ENCODE measurements at regions not wholly inside any gene's neighbourhood (a gene's known extent, or its start where the extent isn't known, plus 50 kb on each side); places are given as distances from the start of the nearest gene placed in this dataset.

DNA sequence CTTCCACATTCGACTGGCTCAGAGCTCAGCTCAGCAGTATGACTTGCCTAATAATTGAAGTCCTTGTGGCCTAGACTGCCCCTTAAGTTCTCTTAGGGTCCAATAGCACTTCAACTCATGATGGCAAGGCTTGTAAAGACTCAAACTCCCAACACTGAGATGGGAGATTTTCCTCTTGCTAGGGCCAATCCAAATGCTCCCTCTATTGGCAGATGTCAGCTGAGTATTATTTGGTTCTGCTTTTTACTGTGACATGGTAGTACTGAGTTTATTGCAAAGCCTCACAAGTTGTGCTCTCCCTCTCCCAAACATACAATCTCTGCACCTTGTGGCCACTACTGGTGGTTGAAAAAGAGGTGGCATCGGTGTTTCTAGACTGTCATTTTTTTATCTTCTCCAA is 164.2 kb downstream of the ALG10 start:
- no peak for DNase-seq (ENCODE audit: low read depth, low spot score)
- CTCF ChIA-PET: no interaction called here
- no TSS peak for BruUV-seq (replicated peaks)
- no peak for FAIRE-seq
- no peak overlapping the region for H3K27ac ChIP-seq (ENCODE audit: control insufficient read depth, insufficient read depth)
- H4K20me1 ChIP-seq (ENCODE audit: control insufficient read depth, insufficient read depth): no peaks in the 10 kb centered on the region
- 30% methylated on average over 2 of the region's 2 CpGs for WGBS (ENCODE audit: insufficient coverage, insufficient replicate concordance, low lambda C conversion rate, missing lambda C conversion rate)
- SMC1A ChIA-PET (ENCODE audit: uncharacterized antibody, unreplicated experiment): interaction anchor here (1.4 kb wide), 1 partner anchor 13 kb away, joined by 3 read pairs; no protein-coding TSS in a partner anchor
- no peak overlapping the region for H3K9ac ChIP-seq (ENCODE audit: control insufficient read depth, insufficient read depth, low read length)
- POLR2A ChIA-PET: no interaction called here
- no peak overlapping the region for H3K4me3 ChIP-seq
- intact Hi-C loops (cut with micrococcal nuclease; ENCODE audit: unreplicated experiment): no loop called here
- no peak overlapping the region for H2AFZ ChIP-seq (ENCODE audit: control insufficient read depth, low read depth, low read length)
- no peak overlapping the region for H3K4me2 ChIP-seq (ENCODE audit: control insufficient read depth, insufficient read depth)
- no peaks in the 10 kb centered on the region for H3K27me3 ChIP-seq (replicated peaks in 1 of 2; ENCODE audit: control insufficient read depth in 2 of 2, insufficient read depth in 2 of 2, low read length in 1 of 2)
- no peaks in the 10 kb centered on the region for H3K79me2 ChIP-seq (ENCODE audit: control insufficient read depth, insufficient read depth, low read length)
- RAD21 ChIA-PET (ENCODE audit: unreplicated experiment): no interaction called here
- no peaks in the 10 kb centered on the region for H3K36me3 ChIP-seq (ENCODE audit: control insufficient read depth in 2 of 2, insufficient read depth in 2 of 2, low read length in 1 of 2)
- H3K9me3 ChIP-seq (replicated peaks; ENCODE audit: control insufficient read depth, insufficient read depth, low read length): no peaks in the 10 kb centered on the region
- no peak for ATAC-seq
- in situ Hi-C loops (cut with MboI): loop anchor here (25.0 kb wide), 1 partner anchor 101 kb away; no protein-coding TSS in a partner anchor
- TF ChIP-seq, protein P1, sequence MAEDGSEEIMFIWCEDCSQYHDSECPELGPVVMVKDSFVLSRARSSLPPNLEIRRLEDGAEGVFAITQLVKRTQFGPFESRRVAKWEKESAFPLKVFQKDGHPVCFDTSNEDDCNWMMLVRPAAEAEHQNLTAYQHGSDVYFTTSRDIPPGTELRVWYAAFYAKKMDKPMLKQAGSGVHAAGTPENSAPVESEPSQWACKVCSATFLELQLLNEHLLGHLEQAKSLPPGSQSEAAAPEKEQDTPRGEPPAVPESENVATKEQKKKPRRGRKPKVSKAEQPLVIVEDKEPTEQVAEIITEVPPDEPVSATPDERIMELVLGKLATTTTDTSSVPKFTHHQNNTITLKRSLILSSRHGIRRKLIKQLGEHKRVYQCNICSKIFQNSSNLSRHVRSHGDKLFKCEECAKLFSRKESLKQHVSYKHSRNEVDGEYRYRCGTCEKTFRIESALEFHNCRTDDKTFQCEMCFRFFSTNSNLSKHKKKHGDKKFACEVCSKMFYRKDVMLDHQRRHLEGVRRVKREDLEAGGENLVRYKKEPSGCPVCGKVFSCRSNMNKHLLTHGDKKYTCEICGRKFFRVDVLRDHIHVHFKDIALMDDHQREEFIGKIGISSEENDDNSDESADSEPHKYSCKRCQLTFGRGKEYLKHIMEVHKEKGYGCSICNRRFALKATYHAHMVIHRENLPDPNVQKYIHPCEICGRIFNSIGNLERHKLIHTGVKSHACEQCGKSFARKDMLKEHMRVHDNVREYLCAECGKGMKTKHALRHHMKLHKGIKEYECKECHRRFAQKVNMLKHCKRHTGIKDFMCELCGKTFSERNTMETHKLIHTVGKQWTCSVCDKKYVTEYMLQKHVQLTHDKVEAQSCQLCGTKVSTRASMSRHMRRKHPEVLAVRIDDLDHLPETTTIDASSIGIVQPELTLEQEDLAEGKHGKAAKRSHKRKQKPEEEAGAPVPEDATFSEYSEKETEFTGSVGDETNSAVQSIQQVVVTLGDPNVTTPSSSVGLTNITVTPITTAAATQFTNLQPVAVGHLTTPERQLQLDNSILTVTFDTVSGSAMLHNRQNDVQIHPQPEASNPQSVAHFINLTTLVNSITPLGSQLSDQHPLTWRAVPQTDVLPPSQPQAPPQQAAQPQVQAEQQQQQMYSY (CRISPR knock-in tag; IDR thresholded peaks at IDR 0.05): no peak
- TF ChIP-seq, protein P2, sequence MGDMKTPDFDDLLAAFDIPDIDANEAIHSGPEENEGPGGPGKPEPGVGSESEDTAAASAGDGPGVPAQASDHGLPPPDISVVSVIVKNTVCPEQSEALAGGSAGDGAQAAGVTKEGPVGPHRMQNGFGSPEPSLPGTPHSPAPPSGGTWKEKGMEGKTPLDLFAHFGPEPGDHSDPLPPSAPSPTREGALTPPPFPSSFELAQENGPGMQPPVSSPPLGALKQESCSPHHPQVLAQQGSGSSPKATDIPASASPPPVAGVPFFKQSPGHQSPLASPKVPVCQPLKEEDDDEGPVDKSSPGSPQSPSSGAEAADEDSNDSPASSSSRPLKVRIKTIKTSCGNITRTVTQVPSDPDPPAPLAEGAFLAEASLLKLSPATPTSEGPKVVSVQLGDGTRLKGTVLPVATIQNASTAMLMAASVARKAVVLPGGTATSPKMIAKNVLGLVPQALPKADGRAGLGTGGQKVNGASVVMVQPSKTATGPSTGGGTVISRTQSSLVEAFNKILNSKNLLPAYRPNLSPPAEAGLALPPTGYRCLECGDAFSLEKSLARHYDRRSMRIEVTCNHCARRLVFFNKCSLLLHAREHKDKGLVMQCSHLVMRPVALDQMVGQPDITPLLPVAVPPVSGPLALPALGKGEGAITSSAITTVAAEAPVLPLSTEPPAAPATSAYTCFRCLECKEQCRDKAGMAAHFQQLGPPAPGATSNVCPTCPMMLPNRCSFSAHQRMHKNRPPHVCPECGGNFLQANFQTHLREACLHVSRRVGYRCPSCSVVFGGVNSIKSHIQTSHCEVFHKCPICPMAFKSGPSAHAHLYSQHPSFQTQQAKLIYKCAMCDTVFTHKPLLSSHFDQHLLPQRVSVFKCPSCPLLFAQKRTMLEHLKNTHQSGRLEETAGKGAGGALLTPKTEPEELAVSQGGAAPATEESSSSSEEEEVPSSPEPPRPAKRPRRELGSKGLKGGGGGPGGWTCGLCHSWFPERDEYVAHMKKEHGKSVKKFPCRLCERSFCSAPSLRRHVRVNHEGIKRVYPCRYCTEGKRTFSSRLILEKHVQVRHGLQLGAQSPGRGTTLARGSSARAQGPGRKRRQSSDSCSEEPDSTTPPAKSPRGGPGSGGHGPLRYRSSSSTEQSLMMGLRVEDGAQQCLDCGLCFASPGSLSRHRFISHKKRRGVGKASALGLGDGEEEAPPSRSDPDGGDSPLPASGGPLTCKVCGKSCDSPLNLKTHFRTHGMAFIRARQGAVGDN (IDR thresholded peaks at IDR 0.05): no peak
- no peak for TF ChIP-seq SRF (IDR thresholded peaks at IDR 0.05; ENCODE audit: low read depth in 2 of 2, low read length in 2 of 2)
- no peak for TF ChIP-seq KLF5 (IDR thresholded peaks at IDR 0.05; ENCODE audit: partially characterized antibody)
- TF ChIP-seq EED (IDR thresholded peaks at IDR 0.05; ENCODE audit: low read depth): no peak
- no peaks in the 10 kb centered on the region for H3K4me1 ChIP-seq (ENCODE audit: control insufficient read depth, insufficient read depth, low read length)
